Panc1 (cell line): ENCODE measurements at regions not wholly inside any gene's neighbourhood (a gene's known extent, or its start where the extent isn't known, plus 50 kb on each side); places are given as distances from the start of the nearest gene placed in this dataset.

Experiments
- ATAC-seq: fragments of 200-7000 bp; cut with Tn5 transposase; 2 replicates; pipeline ENCODE4 v1.9.1; 2020; ENCODE audit warnings: mild to moderate bottlenecking, moderate library complexity
- BruUV-seq: library from RNA; stranded (reverse); fragments of 400-500 nt; replicated peaks from 2 replicates; lab custom pipeline; 2021; lab: Mats Ljungman, UMichigan
- CTCF ChIA-PET: fragments of 300-600 bp; sonication (Branson Sonifier 250); formaldehyde crosslinking; loops from one replicate; lab custom pipeline; 2022; ENCODE audit warnings: antibody characterized with exemption; lab: Charles Lee
- POLR2A ChIA-PET: fragments of 300-600 bp; sonication (Branson Sonifier 250); formaldehyde crosslinking; loops from one replicate; lab custom pipeline; 2022; ENCODE audit warnings: antibody characterized with exemption; lab: Charles Lee
- DNase-seq: peaks from one replicate; pipeline ENCODE4 v3.0.0-alpha.2; 2010; ENCODE audit warnings: low read depth, low spot score
- H3K27ac ChIP-seq: 2 replicates; pipeline ENCODE4 v1.5.1; 2011; ENCODE audit warnings: mild to moderate bottlenecking, low read length, inconsistent platforms
- H3K27me3 ChIP-seq: fragments of 200-500 bp; sonication (Bioruptor generic); 2 replicates; pipeline ENCODE4 v1.6.0; 2014; ENCODE audit warnings: low read length, inconsistent platforms; ENCODE audit not compliant: control insufficient read depth, insufficient read depth
- H3K36me3 ChIP-seq: fragments of 200-500 bp; sonication (Bioruptor generic); 2 replicates; pipeline ENCODE4 v1.5.1; 2014; ENCODE audit warnings: inconsistent platforms, mild to moderate bottlenecking, low read length, moderate library complexity; ENCODE audit not compliant: control insufficient read depth, insufficient read depth
- H3K4me1 ChIP-seq: 2 replicates; pipeline ENCODE4 v1.5.1; 2011; ENCODE audit warnings: inconsistent platforms, mild to moderate bottlenecking, low read length, moderate library complexity; ENCODE audit not compliant: control insufficient read depth, insufficient read depth
- H3K4me3 ChIP-seq, 2 experiments: 2 replicates each; pipeline ENCODE4 v1.5.1; 2011 to 2012; ENCODE audit warnings: low read depth in 2 of 2, low read length in 2 of 2, mild to moderate bottlenecking in 2 of 2, inconsistent platforms in 1 of 2, moderate library complexity in 1 of 2
- H3K9me3 ChIP-seq: fragments of 200-500 bp; sonication (Bioruptor generic); 2 replicates; pipeline ENCODE4 v1.5.1; 2014; ENCODE audit warnings: low read depth, mild to moderate bottlenecking, inconsistent platforms, low read length, moderate library complexity; ENCODE audit not compliant: control insufficient read depth, insufficient read depth
- CTCF ChIP-seq: fragments of 450-650 bp; IDR thresholded peaks from 2 replicates; pipeline ENCODE4 v1.5.1; 2017; ENCODE audit warnings: mild to moderate bottlenecking
- POLR2AphosphoS5 ChIP-seq: IDR thresholded peaks from 2 replicates; pipeline ENCODE4 v1.6.1; 2012; ENCODE audit warnings: mild to moderate bottlenecking, low read depth, low read length, moderate library complexity
- REST ChIP-seq, 2 experiments: IDR thresholded peaks; 2 replicates each; pipeline ENCODE4 v1.6.1; 2011 to 2012; ENCODE audit warnings: low read depth in 2 of 2, control low read depth in 1 of 2, low read length in 1 of 2, mild to moderate bottlenecking in 1 of 2, moderate library complexity in 1 of 2; ENCODE audit not compliant: insufficient read depth in 1 of 2
- SIN3A ChIP-seq: IDR thresholded peaks from 2 replicates; pipeline ENCODE4 v1.6.1; 2012; ENCODE audit warnings: low read depth, mild to moderate bottlenecking, low read length, moderate library complexity, borderline replicate concordance; ENCODE audit not compliant: insufficient read depth
- TCF7L2 ChIP-seq: IDR thresholded peaks from 2 replicates; pipeline ENCODE4 v1.6.1; 2011; ENCODE audit warnings: mild to moderate bottlenecking, low read depth, low read length, inconsistent platforms
- in situ Hi-C: cut with HindIII; loops from 2 replicates; pipeline ENCODE4 v1.10.0; 2016; ENCODE audit warnings: low sequenced_read_pairs, low pct_unique_long_range_greater_than_20kb
- intact Hi-C: fragments of 100-400 bp; cut with micrococcal nuclease; formaldehyde crosslinking; loops from one replicate; pipeline ENCODE4 v1.10.0; 2022; ENCODE audit not compliant: unreplicated experiment

GRCh38 chr13:83503424-83503823 lies 378.9 kb downstream of the SLITRK1 start:
- Histone ChIP-seq H3K4me1 (no peaks in the 10 kb centered on the region; the same call in 1 of the 2 replicates), H3K9me3 (no peaks in the 10 kb centered on the region), H3K36me3 (no peaks in the 10 kb centered on the region), H3K27ac (no peak overlapping the region), H3K27me3 (no peaks in the 10 kb centered on the region), H3K4me3 (no peak overlapping the region)
- DNase-seq (no peak), ATAC-seq (no peak)
- ChIA-PET POLR2A (interaction anchor here (0.6 kb wide), 1 partner anchor 17 kb away, joined by 12 read pairs; no protein-coding TSS in a partner anchor), CTCF (no interaction called here)
- in situ Hi-C loops = no loop called here
- intact Hi-C loops = no loop called here
- no TSS peak for BruUV-seq
- TF ChIP-seq SIN3A = no peak
- no peak for TF ChIP-seq CTCF
- TF ChIP-seq REST (IDR thresholded peaks at IDR 0.05; ENCODE audit: insufficient read depth in 1 of 2, low read depth in 2 of 2, low read length in 1 of 2) = no peak
- no peak for TF ChIP-seq TCF7L2
- no peak for TF ChIP-seq POLR2AphosphoS5

- H3K36me3 ChIP-seq = no peaks in the 10 kb centered on the region
- ChIA-PET CTCF (no interaction called here), POLR2A (no interaction called here)
- in situ Hi-C loops = no loop called here
- no peak overlapping the region for H3K4me3 ChIP-seq
- H3K4me1 ChIP-seq = no peaks in the 10 kb centered on the region; the same call in 1 of the 2 replicates
- no TSS peak for BruUV-seq
- TF ChIP-seq POLR2AphosphoS5 = no peak
- intact Hi-C loops = no loop called here
- H3K9me3 ChIP-seq = no peaks in the 10 kb centered on the region
- H3K27me3 ChIP-seq = no peaks in the 10 kb centered on the region
- peak overlapping the region; percentile 56; the same call in 1 of the 2 replicates for H3K27ac ChIP-seq
- DNase-seq (no peak), ATAC-seq (no peak)
Measured at GRCh38 chr13:83499286-83499685, 383.0 kb downstream of the SLITRK1 start.

GRCh38 chr13:83498481-83499190 lies 383.6 kb downstream of the SLITRK1 start:
- DNase-seq = no peak
- no TSS peak for BruUV-seq
- TF ChIP-seq TCF7L2 (no peak), POLR2AphosphoS5 (peak; percentile 35; the same call in 1 of the 2 replicates), REST (IDR thresholded peaks at IDR 0.05; ENCODE audit: insufficient read depth in 1 of 2, low read depth in 2 of 2, low read length in 1 of 2) (no peak), CTCF (no peak), SIN3A (no peak)
- Histone ChIP-seq H3K4me1 (no peaks in the 10 kb centered on the region; the same call in 1 of the 2 replicates), H3K27ac (peak overlapping the region; percentile 56; the same call in 1 of the 2 replicates), H3K36me3 (no peaks in the 10 kb centered on the region), H3K27me3 (no peaks in the 10 kb centered on the region), H3K4me3 (no peak overlapping the region), H3K9me3 (no peaks in the 10 kb centered on the region)
- CTCF ChIA-PET = no interaction called here
- in situ Hi-C loops (no loop called here), intact Hi-C loops (no loop called here)
- peak; percentile 93 for ATAC-seq
- POLR2A ChIA-PET = no interaction called here
